Activated T-cell treated with anti-CD3 and anti-CD28 coated beads, Interleukin-2, amount 50 U/mL, for 4 hours (primary cell): ENCODE measurements at regions not wholly inside any gene's neighbourhood (a gene's known extent, or its start where the extent isn't known, plus 50 kb on each side); places are given as distances from the start of the nearest gene placed in this dataset.

ENCODE experiments used
- ATAC-seq, 2 donors: fragments of 200-7000 bp; cut with Tn5 transposase; one replicate each; pipeline ENCODE4 v1.10.0; 2021
- DNase-seq: peaks from one replicate; pipeline ENCODE4 v3.0.0-alpha.2; 2020
- H3K27me3 Mint-ChIP-seq: one replicate; pipeline ENCODE4 v1.8.0; 2021; ENCODE audit warnings: low read depth, mixed read lengths
- H3K36me3 Mint-ChIP-seq: one replicate; pipeline ENCODE4 v1.8.0; 2022; ENCODE audit warnings: mixed read lengths; ENCODE audit not compliant: insufficient read depth
- H3K4me1 Mint-ChIP-seq: one replicate; pipeline ENCODE4 v1.8.0; 2021; ENCODE audit warnings: low read depth, mixed read lengths
- H3K4me3 Mint-ChIP-seq: one replicate; pipeline ENCODE4 v1.8.0; 2021; ENCODE audit warnings: mild to moderate bottlenecking, moderate library complexity, mixed read lengths
- H3K9me3 Mint-ChIP-seq: one replicate; pipeline ENCODE4 v1.8.0; 2021; ENCODE audit warnings: mixed read lengths

GRCh38 chr3:159453945-159454344, 534.7 kb upstream of the IL12A start:
- Mint-ChIP-seq H3K36me3 (no peaks in the 10 kb centered on the region), H3K9me3 (no peaks in the 10 kb centered on the region), H3K4me3 (no peak overlapping the region), H3K4me1 (no peaks in the 10 kb centered on the region), H3K27me3 (no peaks in the 10 kb centered on the region)
- DNase-seq (no peak), ATAC-seq (no peak)

DNA sequence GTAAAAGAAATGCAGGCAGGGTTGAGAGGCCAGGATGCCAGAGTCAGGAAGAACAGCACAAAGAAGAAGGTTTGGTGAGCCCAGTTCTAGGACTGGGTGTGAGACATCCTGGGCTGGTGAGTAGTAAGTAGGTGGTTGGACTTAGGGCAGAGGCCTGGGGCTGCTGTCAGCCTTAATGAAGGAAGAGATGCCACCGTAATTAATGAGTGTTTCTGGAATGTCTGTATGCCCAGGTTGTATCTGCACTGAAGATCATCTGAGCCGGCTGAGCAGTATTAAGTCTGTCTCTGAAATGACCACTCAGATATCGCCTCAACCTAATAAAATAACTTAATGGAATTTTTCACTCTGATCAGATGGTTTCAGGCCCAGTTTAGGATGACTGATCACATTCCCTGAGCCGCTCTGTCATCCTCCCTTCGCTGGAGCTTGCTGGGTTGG, 532.9 kb upstream of the IL12A start:
- H3K4me1 Mint-ChIP-seq: no peaks in the 10 kb centered on the region
- no peak overlapping the region for H3K4me3 Mint-ChIP-seq
- DNase-seq (no peak), ATAC-seq (no peak)
- H3K9me3 Mint-ChIP-seq: no peaks in the 10 kb centered on the region
- no peaks in the 10 kb centered on the region for H3K27me3 Mint-ChIP-seq
- no peaks in the 10 kb centered on the region for H3K36me3 Mint-ChIP-seq

- no peak for ATAC-seq
- H3K4me1 Mint-ChIP-seq: no peaks in the 10 kb centered on the region
- no peaks in the 10 kb centered on the region for H3K27me3 Mint-ChIP-seq
- H3K36me3 Mint-ChIP-seq: no peaks in the 10 kb centered on the region
- DNase-seq: no peak
- no peak overlapping the region for H3K4me3 Mint-ChIP-seq
- H3K9me3 Mint-ChIP-seq: no peaks in the 10 kb centered on the region
These were observed 530.6 kb upstream of the IL12A start for GRCh38 chr3:159458010-159458409.

- DNase-seq (no peak), ATAC-seq (no peak)
- H3K9me3 Mint-ChIP-seq: no peaks in the 10 kb centered on the region
- H3K27me3 Mint-ChIP-seq: no peaks in the 10 kb centered on the region
- H3K4me1 Mint-ChIP-seq: no peaks in the 10 kb centered on the region
- no peak overlapping the region for H3K4me3 Mint-ChIP-seq
- H3K36me3 Mint-ChIP-seq: no peaks in the 10 kb centered on the region
These were observed 529.7 kb upstream of the IL12A start for GRCh38 chr3:159458982-159459381.

DNA sequence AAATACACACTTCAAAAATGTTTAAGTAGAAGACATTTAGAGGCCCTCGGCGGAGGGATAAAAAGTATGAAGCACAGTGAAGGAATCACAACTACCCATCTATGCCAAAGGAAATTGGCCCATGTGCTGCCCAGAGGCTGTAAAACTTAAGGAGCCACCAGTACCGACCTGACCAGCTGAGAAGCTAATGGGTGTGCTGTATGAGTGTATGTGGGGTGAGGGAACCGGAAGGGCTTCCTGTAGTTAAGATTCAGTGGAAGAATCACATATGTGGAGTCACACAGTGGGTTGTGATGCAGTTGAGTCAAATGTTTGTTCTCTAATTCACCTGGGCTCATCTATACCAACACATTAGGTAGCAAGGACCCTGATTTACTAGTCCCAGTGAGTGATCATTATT, 516.0 kb upstream of the IL12A start:
- Mint-ChIP-seq H3K4me3 (no peak overlapping the region), H3K36me3 (no peaks in the 10 kb centered on the region), H3K4me1 (no peaks in the 10 kb centered on the region), H3K9me3 (peaks cover 4% of the 10 kb centered on the region), H3K27me3 (no peaks in the 10 kb centered on the region)
- ATAC-seq (no peak), DNase-seq (no peak)

DNA sequence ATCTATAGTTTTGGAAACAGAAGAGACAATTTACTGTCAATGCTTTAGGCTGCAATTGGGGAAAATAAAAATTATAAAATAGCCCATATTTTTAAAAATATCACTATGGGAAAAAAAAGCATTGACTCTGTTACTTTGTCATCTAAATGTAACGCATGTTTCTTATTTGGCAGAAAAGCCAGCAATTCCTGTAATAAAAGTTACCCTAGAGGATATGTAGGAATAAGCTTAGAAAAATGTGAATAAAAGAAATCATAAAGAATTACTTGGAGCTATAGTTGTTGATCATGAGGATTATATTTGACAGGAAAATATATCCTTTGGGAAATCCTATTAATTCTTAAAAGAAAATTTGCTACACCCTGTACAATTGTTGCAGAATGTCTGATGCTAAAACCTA, 515.4 kb upstream of the IL12A start:
- Mint-ChIP-seq H3K9me3 (peaks cover 4% of the 10 kb centered on the region), H3K27me3 (no peaks in the 10 kb centered on the region)
- ATAC-seq: no peak

GRCh38 chr3:159480046-159480445, 508.6 kb upstream of the IL12A start:
- Mint-ChIP-seq H3K4me1 (no peaks in the 10 kb centered on the region), H3K9me3 (peaks cover 12% of the 10 kb centered on the region), H3K36me3 (no peaks in the 10 kb centered on the region), H3K27me3 (no peaks in the 10 kb centered on the region), H3K4me3 (no peak overlapping the region)
- DNase-seq (no peak), ATAC-seq (no peak)

More for the DNA sequence above, 515.4 kb upstream of the IL12A start:
- no peak for DNase-seq
- no peaks in the 10 kb centered on the region for H3K4me1 Mint-ChIP-seq
- H3K36me3 Mint-ChIP-seq: no peaks in the 10 kb centered on the region
- H3K4me3 Mint-ChIP-seq: no peak overlapping the region

DNA sequence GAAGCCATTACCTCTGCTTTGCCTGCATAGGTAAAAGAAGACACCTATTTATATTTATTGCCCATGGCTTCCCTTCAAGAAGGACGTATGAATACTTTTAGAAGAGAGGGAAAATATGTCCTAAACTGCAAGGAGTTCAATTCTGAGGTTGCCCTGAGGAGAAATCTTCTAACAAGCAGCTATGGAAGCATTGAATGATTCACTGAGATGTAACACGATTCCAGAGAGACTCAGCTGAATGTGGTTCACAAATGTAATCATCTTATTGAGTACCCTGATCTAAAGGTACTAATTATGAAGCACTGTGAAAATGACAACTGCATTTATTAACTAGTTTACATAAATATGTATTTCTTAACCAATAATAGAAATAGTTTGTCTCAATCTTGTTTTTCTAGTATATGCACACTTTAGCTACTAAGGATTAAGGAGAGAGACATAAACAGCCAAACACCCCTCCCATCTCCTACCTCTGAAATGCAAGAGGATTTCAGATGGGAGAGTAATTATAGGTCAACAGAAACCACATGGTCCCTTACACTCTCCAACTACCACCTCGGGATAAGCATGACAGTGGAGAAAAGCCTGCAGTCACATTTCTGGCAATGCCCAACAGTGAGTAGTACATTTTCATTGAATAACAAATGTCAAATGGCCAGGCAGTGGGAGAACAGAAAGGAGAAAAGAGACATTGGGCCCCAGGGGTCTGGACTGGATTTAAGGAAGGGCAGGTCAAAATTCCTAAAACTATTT, 506.2 kb upstream of the IL12A start:
- Mint-ChIP-seq H3K4me3 (no peak overlapping the region), H3K27me3 (no peaks in the 10 kb centered on the region)

GRCh38 chr3:159482994-159483367, 505.7 kb upstream of the IL12A start:
- Mint-ChIP-seq H3K4me3 (no peak overlapping the region), H3K4me1 (no peaks in the 10 kb centered on the region), H3K36me3 (no peaks in the 10 kb centered on the region), H3K9me3 (peaks cover 8% of the 10 kb centered on the region), H3K27me3 (no peaks in the 10 kb centered on the region)
- ATAC-seq (no peak), DNase-seq (no peak)

More for the DNA sequence above, 506.2 kb upstream of the IL12A start:
- Mint-ChIP-seq H3K4me1 (no peaks in the 10 kb centered on the region), H3K9me3 (peaks cover 8% of the 10 kb centered on the region), H3K36me3 (no peaks in the 10 kb centered on the region)
- ATAC-seq (no peak), DNase-seq (no peak)

- no peak for ATAC-seq
- H3K4me1 Mint-ChIP-seq: no peaks in the 10 kb centered on the region
- H3K36me3 Mint-ChIP-seq: no peaks in the 10 kb centered on the region
- peaks cover 9% of the 10 kb centered on the region for H3K9me3 Mint-ChIP-seq
- DNase-seq: no peak
- H3K27me3 Mint-ChIP-seq: no peaks in the 10 kb centered on the region
- no peak overlapping the region for H3K4me3 Mint-ChIP-seq
These were observed 502.1 kb upstream of the IL12A start for GRCh38 chr3:159486580-159486979.

GRCh38 chr3:159487304-159487703, 501.3 kb upstream of the IL12A start:
- Mint-ChIP-seq H3K4me1 (no peaks in the 10 kb centered on the region), H3K9me3 (peaks cover 7% of the 10 kb centered on the region), H3K36me3 (no peaks in the 10 kb centered on the region), H3K27me3 (no peaks in the 10 kb centered on the region), H3K4me3 (no peak overlapping the region)
- DNase-seq: no peak
- ATAC-seq: no peak

GRCh38 chr3:159488602-159489001, 500.0 kb upstream of the IL12A start:
- Mint-ChIP-seq H3K27me3 (no peaks in the 10 kb centered on the region), H3K36me3 (no peaks in the 10 kb centered on the region), H3K9me3 (peaks cover 7% of the 10 kb centered on the region), H3K4me1 (no peaks in the 10 kb centered on the region), H3K4me3 (no peak overlapping the region)
- no peak for DNase-seq
- no peak for ATAC-seq

DNA sequence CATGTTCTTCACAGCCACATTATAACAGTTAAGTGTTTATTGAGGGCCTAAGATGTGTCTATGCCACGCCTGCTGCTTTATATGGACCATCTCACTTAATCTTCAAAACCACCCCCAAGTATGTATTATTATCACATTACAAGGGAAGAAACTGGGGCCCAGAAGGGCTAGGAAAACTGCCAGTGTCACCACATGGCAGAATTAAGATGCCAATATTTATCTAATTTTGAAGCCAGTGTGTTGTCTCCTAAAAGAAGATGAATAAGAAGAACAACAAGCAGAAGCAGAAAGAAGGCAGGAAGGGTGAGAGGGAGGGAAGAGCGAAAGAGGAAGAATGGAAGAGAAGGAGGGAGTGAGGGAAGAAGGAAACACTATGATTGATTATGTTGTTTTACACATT, 491.3 kb upstream of the IL12A start:
- peaks cover 3% of the 10 kb centered on the region for H3K9me3 Mint-ChIP-seq
- no peaks in the 10 kb centered on the region for H3K27me3 Mint-ChIP-seq
- ATAC-seq (no peak), DNase-seq (no peak)
- no peaks in the 10 kb centered on the region for H3K4me1 Mint-ChIP-seq
- no peaks in the 10 kb centered on the region for H3K36me3 Mint-ChIP-seq
- H3K4me3 Mint-ChIP-seq: no peak overlapping the region

DNA sequence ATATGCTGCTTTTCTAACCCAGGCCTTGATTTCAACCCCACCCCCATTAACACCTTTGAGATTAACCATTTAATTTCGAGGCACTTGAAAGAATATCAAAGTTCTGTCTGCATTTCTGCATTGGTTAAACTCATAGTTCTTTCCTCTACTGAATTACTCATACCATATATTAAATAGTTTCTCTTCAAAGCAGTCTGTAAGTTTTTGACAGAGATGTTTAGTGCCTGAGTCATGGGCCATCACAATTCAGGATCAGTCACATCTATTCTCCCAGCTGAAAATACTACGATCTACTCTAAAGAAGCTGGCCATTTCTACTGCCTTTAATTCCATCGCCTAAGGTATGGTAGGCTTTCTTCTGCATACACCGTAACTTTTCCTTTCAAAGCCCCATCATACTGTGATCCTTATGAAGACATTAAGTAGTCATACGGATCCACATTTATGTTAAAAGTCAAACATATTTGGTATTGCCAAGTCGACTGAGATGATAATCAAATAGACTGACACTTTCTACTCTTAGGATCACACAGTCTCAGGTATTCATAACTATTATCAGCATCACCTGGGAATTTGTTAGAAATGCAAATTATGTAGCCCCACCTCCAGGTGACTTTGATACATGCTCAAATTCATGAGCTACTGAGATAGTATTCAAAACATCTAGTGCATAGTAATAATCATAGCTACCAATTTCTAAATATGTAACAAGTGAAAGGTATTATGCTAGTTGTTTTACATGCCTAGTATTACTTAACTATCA, 489.4 kb upstream of the IL12A start:
- Mint-ChIP-seq H3K9me3 (peaks cover 9% of the 10 kb centered on the region), H3K4me1 (no peaks in the 10 kb centered on the region), H3K27me3 (no peaks in the 10 kb centered on the region), H3K36me3 (no peaks in the 10 kb centered on the region), H3K4me3 (no peak overlapping the region)
- ATAC-seq (no peak), DNase-seq (no peak)

GRCh38 chr3:159501029-159501428, 487.6 kb upstream of the IL12A start:
- Mint-ChIP-seq H3K4me3 (no peak overlapping the region), H3K36me3 (no peaks in the 10 kb centered on the region), H3K4me1 (no peaks in the 10 kb centered on the region), H3K9me3 (peaks cover 9% of the 10 kb centered on the region), H3K27me3 (no peaks in the 10 kb centered on the region)
- DNase-seq (no peak), ATAC-seq (no peak)
